NCI-H82 treated with DMSO at 0.1 percent for 48 hours (cell line): ENCODE measurements at regions not wholly inside any gene's neighbourhood (a gene's known extent, or its start where the extent isn't known, plus 50 kb on each side); places are given as distances from the start of the nearest gene placed in this dataset.
A peak's percentile ranks its signal among the peaks of the same experiment; 100 is the strongest.

Source experiments
- DNase-seq: peaks from one replicate; lab custom pipeline; 2025; ENCODE audit not compliant: unreplicated experiment; lab: John Stamatoyannopoulos, UW

- no peak for DNase-seq
Observed at GRCh38 chr4:129167640-129168260, 71.8 kb downstream of the C4orf33 start.

- no peak for DNase-seq
Observed at GRCh38 chr4:129172181-129172580, 76.2 kb downstream of the C4orf33 start.

GRCh38 chr4:129176864-129177263 is 80.9 kb downstream of the C4orf33 start:
- DNase-seq, result no peak

- peak; percentile 41 for DNase-seq
Observed at GRCh38 chr4:129179276-129179675, 83.3 kb downstream of the C4orf33 start.

GRCh38 chr4:129189630-129190029 is 93.7 kb downstream of the C4orf33 start:
- DNase-seq, result no peak

GRCh38 chr4:129193357-129194100 is 97.6 kb downstream of the C4orf33 start:
- no peak for DNase-seq

GRCh38 chr4:129208481-129208880 is 112.5 kb downstream of the C4orf33 start:
- peak; percentile 3 for DNase-seq

- no peak for DNase-seq
Observed at GRCh38 chr4:129213692-129214091, 117.7 kb downstream of the C4orf33 start.

GRCh38 chr4:129218360-129218759 is 122.4 kb downstream of the C4orf33 start:
- DNase-seq, result peak; percentile 61

GRCh38 chr4:129218897-129219296 is 122.9 kb downstream of the C4orf33 start:
- no peak for DNase-seq

- DNase-seq, result no peak
Observed at GRCh38 chr4:129220254-129220653, 124.3 kb downstream of the C4orf33 start.

GRCh38 chr4:129223945-129224344 is 128.0 kb downstream of the C4orf33 start:
- no peak for DNase-seq

GRCh38 chr4:129230846-129231245 is 134.9 kb downstream of the C4orf33 start:
- DNase-seq, result peak; percentile 36

- no peak for DNase-seq
Observed at GRCh38 chr4:129231945-129232588, 136.1 kb downstream of the C4orf33 start.

- DNase-seq, result no peak
Observed at GRCh38 chr4:129232589-129233337, 136.8 kb downstream of the C4orf33 start.

GRCh38 chr4:129233691-129234090 is 137.7 kb downstream of the C4orf33 start:
- no peak for DNase-seq

- no peak for DNase-seq
Observed at GRCh38 chr4:129236351-129236750, 140.4 kb downstream of the C4orf33 start.

- no peak for DNase-seq
Observed at GRCh38 chr4:129239088-129239487, 143.1 kb downstream of the C4orf33 start.

GRCh38 chr4:129240816-129241215 is 144.9 kb downstream of the C4orf33 start:
- DNase-seq, result peak; percentile 65

- no peak for DNase-seq
Observed at GRCh38 chr4:129246145-129246544, 150.2 kb downstream of the C4orf33 start.

GRCh38 chr4:129246910-129247461 is 151.0 kb downstream of the C4orf33 start:
- no peak for DNase-seq
